COR-L47 (cell line): ENCODE measurements at regions not wholly inside any gene's neighbourhood (a gene's known extent, or its start where the extent isn't known, plus 50 kb on each side); places are given as distances from the start of the nearest gene placed in this dataset.

Experiments used
- DNase-seq: peaks from one replicate; lab custom pipeline; 2025; lab: John Stamatoyannopoulos, UW

GRCh38 chr4:156101571-156101970, 147.9 kb upstream of the CTSO start:
- no peak for DNase-seq

GRCh38 chr4:156100651-156101050, 147.0 kb upstream of the CTSO start:
- DNase-seq, result no peak

- no peak for DNase-seq
These were observed 145.1 kb upstream of the CTSO start for GRCh38 chr4:156098805-156099204.

- peak; percentile 30 for DNase-seq
These were observed 131.4 kb upstream of the CTSO start for GRCh38 chr4:156085100-156085499.

GRCh38 chr4:156084373-156084772, 130.7 kb upstream of the CTSO start:
- DNase-seq, result peak; percentile 44

- DNase-seq, result no peak
These were observed 120.3 kb upstream of the CTSO start for GRCh38 chr4:156073976-156074375.

GRCh38 chr4:156060661-156061060, 107.0 kb upstream of the CTSO start:
- no peak for DNase-seq

- no peak for DNase-seq
These were observed 99.5 kb upstream of the CTSO start for GRCh38 chr4:156053174-156053573.

- no peak for DNase-seq
These were observed 98.5 kb upstream of the CTSO start for GRCh38 chr4:156052116-156052515.

- peak; percentile 5 for DNase-seq
These were observed 85.1 kb upstream of the CTSO start for GRCh38 chr4:156038772-156039171.

GRCh38 chr4:156036496-156036895, 82.8 kb upstream of the CTSO start:
- no peak for DNase-seq

- no peak for DNase-seq
These were observed 76.0 kb upstream of the CTSO start for GRCh38 chr4:156029691-156030090.

GRCh38 chr4:156021298-156021697, 67.6 kb upstream of the CTSO start:
- no peak for DNase-seq

- DNase-seq, result no peak
These were observed 65.6 kb upstream of the CTSO start for GRCh38 chr4:156019246-156019645.

GRCh38 chr4:156018383-156018782, 64.7 kb upstream of the CTSO start:
- DNase-seq, result no peak

- DNase-seq, result no peak
These were observed 62.1 kb upstream of the CTSO start for GRCh38 chr4:156015781-156016180.

GRCh38 chr4:156006192-156006591, 52.5 kb upstream of the CTSO start:
- no peak for DNase-seq
